Nephron (organoid): ENCODE measurements at regions not wholly inside any gene's neighbourhood (a gene's known extent, or its start where the extent isn't known, plus 50 kb on each side); places are given as distances from the start of the nearest gene placed in this dataset.

ENCODE experiments used
- H3K27ac Mint-ChIP-seq, 3 experiments: 2 replicates each; pipeline ENCODE4 v1.8.0; 2020; ENCODE audit warnings: mixed read lengths in 3 of 3, mild to moderate bottlenecking in 2 of 3, moderate library complexity in 1 of 3
- H3K27me3 Mint-ChIP-seq: 2 replicates; pipeline ENCODE4 v1.8.0; 2021; ENCODE audit warnings: low read depth, mild to moderate bottlenecking, moderate library complexity, mixed read lengths
- H3K36me3 Mint-ChIP-seq: 2 replicates; pipeline ENCODE4 v1.8.0; 2020; ENCODE audit warnings: low read depth, mixed read lengths
- H3K4me1 Mint-ChIP-seq: 2 replicates; pipeline ENCODE4 v1.8.0; 2020; ENCODE audit warnings: mixed read lengths
- H3K4me3 Mint-ChIP-seq, 3 experiments: 2 replicates each; pipeline ENCODE4 v1.8.0; 2020; ENCODE audit warnings: mild to moderate bottlenecking in 3 of 3, mixed read lengths in 3 of 3, moderate library complexity in 2 of 3
- H3K9me3 Mint-ChIP-seq: 2 replicates; pipeline ENCODE4 v1.8.0; 2020; ENCODE audit warnings: mixed read lengths
- TF ChIP-seq, protein P1 (sequence below), 3 experiments: fragments of 200-600 bp; sonication (generic); IDR thresholded peaks; one replicate each; pipeline ENCODE4 v1.5.0; 2021; ENCODE audit warnings: antibody characterized with exemption in 3 of 3; ENCODE audit not compliant: unreplicated experiment in 3 of 3

- H3K36me3 Mint-ChIP-seq = no peaks in the 10 kb centered on the region
- no peak overlapping the region for H3K27ac Mint-ChIP-seq
- TF ChIP-seq, protein P1, sequence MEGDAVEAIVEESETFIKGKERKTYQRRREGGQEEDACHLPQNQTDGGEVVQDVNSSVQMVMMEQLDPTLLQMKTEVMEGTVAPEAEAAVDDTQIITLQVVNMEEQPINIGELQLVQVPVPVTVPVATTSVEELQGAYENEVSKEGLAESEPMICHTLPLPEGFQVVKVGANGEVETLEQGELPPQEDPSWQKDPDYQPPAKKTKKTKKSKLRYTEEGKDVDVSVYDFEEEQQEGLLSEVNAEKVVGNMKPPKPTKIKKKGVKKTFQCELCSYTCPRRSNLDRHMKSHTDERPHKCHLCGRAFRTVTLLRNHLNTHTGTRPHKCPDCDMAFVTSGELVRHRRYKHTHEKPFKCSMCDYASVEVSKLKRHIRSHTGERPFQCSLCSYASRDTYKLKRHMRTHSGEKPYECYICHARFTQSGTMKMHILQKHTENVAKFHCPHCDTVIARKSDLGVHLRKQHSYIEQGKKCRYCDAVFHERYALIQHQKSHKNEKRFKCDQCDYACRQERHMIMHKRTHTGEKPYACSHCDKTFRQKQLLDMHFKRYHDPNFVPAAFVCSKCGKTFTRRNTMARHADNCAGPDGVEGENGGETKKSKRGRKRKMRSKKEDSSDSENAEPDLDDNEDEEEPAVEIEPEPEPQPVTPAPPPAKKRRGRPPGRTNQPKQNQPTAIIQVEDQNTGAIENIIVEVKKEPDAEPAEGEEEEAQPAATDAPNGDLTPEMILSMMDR (IDR thresholded peaks at IDR 0.05; ENCODE audit: unreplicated experiment in 3 of 3) = no peak
- H3K4me1 Mint-ChIP-seq = no peaks in the 10 kb centered on the region
- no peak overlapping the region for H3K4me3 Mint-ChIP-seq
- no peaks in the 10 kb centered on the region for H3K9me3 Mint-ChIP-seq
- no peaks in the 10 kb centered on the region for H3K27me3 Mint-ChIP-seq
These were observed 181.9 kb downstream of the HAO1 start for GRCh38 chr20:7758406-7758805.

DNA sequence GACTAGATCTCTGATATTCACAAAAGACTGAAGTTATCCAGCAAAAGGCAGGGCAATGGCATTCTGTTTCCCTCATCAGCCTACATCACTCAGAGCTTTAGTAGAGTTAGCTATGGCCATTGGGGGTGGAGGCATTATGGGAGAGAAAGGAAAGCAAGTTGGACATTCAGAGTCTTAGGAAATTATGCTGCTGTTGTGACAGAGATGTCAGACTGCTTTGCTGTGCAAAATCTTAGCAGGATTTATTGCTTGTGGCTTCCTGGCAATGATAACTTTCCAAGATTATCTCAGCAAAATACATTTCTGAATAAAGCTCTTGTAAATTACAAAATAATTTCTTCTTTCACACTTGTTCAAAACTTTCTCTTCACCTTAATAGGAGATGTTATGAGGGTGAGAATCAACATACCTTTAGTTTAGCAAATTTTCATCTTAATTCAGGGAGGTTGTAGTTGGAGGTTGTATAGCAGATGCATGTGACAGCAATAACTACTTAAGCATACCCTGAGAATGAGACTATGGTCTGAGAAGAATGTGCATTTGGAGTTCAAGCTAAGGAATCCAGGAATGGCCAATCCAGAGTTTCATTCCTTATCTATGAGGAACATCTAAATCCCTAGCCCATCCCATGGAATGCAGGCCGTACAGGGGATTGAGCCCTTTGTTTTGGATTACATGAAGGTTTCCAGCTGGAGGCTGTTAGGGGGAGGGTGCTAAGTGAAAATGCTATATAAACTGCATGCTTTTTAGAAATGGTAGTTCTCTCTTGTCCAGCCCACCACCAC lies 179.8 kb downstream of the HAO1 start:
- H3K36me3 Mint-ChIP-seq = no peaks in the 10 kb centered on the region
- H3K27ac Mint-ChIP-seq = no peak overlapping the region
- no peak overlapping the region for H3K4me3 Mint-ChIP-seq
- no peaks in the 10 kb centered on the region for H3K9me3 Mint-ChIP-seq
- H3K27me3 Mint-ChIP-seq = no peaks in the 10 kb centered on the region
- H3K4me1 Mint-ChIP-seq = no peaks in the 10 kb centered on the region
- TF ChIP-seq, protein P1 (IDR thresholded peaks at IDR 0.05; ENCODE audit: unreplicated experiment in 3 of 3) = no peak

DNA sequence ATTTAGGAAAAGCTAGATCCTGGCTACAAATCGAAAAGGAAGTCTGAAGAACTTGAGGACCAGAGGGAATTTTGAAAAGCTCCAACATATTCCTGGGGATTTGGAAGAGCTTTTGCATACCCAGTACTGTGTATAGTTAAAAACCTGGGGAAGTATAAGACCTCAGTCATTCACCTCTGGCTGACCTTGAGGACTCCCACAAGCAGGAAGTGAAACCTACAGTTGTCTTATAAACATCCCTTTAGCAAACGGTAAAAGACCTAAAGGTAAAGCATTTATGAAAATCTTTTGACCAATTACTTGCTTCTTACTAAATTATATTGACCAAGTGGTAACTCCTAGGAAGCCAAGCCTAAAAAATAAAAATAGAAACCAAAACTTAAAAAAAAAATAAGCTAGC lies 175.0 kb downstream of the HAO1 start:
- Mint-ChIP-seq H3K4me3 (no peak overlapping the region), H3K9me3 (no peaks in the 10 kb centered on the region), H3K36me3 (no peaks in the 10 kb centered on the region), H3K4me1 (no peaks in the 10 kb centered on the region), H3K27ac (no peak overlapping the region), H3K27me3 (no peaks in the 10 kb centered on the region)
- TF ChIP-seq, protein P1 (IDR thresholded peaks at IDR 0.05; ENCODE audit: unreplicated experiment in 3 of 3) = no peak

DNA sequence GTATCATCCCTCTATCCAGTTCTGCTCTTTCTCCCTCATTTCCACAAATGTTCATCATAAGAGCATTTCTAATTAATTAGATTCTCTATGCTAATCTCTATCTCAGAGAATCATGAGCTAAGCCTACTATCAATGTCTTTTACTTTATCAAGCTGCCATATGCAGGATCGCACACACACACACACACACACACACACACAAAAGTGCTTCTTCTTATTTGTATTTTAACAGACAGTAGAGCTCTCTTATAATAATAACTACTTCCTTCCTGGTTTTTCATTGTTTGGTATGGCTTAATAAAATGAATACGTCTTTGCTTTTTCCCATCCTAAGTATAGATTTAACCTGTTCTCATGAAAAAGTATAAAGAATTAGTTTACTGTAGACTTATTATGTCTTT lies 170.2 kb downstream of the HAO1 start:
- H3K36me3 Mint-ChIP-seq = no peaks in the 10 kb centered on the region
- TF ChIP-seq, protein P1 (IDR thresholded peaks at IDR 0.05; ENCODE audit: unreplicated experiment in 3 of 3) = no peak
- peaks cover 1% of the 10 kb centered on the region for H3K4me1 Mint-ChIP-seq
- no peak overlapping the region for H3K27ac Mint-ChIP-seq
- H3K9me3 Mint-ChIP-seq = peaks cover under 1% of the 10 kb centered on the region
- no peak overlapping the region for H3K4me3 Mint-ChIP-seq
- no peaks in the 10 kb centered on the region for H3K27me3 Mint-ChIP-seq

DNA sequence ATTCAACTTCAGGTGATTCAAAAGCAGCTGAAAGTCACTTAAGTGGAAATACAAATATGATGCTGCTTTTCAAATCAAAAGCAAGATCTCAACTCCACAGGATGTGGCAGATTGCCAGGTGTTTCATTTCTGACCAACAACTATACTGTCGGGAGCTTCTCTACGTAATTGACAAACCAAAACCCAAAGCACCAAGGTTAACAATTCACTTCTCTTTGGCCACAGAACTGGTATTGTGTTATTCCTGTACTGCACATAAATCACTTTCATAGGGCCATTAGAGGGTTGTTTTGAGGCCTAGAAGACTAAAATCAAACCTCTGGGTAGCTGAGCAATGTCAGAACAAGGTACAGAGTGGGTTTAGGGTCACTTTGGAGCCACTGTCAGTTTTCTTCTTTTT lies 169.7 kb downstream of the HAO1 start:
- no peaks in the 10 kb centered on the region for H3K36me3 Mint-ChIP-seq
- H3K27me3 Mint-ChIP-seq = no peaks in the 10 kb centered on the region
- H3K4me1 Mint-ChIP-seq = peaks cover 5% of the 10 kb centered on the region
- H3K27ac Mint-ChIP-seq = peak overlapping the region in 1 of 3 experiments; percentile 26
- peaks cover 4% of the 10 kb centered on the region for H3K9me3 Mint-ChIP-seq
- H3K4me3 Mint-ChIP-seq = no peak overlapping the region
- TF ChIP-seq, protein P1 (IDR thresholded peaks at IDR 0.05; ENCODE audit: unreplicated experiment in 3 of 3) = no peak

- no peak overlapping the region for H3K4me3 Mint-ChIP-seq
- H3K36me3 Mint-ChIP-seq = no peaks in the 10 kb centered on the region
- H3K9me3 Mint-ChIP-seq = peaks cover 10% of the 10 kb centered on the region
- H3K27me3 Mint-ChIP-seq = no peaks in the 10 kb centered on the region
- peaks cover 5% of the 10 kb centered on the region for H3K4me1 Mint-ChIP-seq
- TF ChIP-seq, protein P1 (IDR thresholded peaks at IDR 0.05; ENCODE audit: unreplicated experiment in 3 of 3) = no peak
- no peak overlapping the region for H3K27ac Mint-ChIP-seq
These were observed 167.9 kb downstream of the HAO1 start for GRCh38 chr20:7772371-7772770.
